H1 (cell line): ENCODE measurements at regions not wholly inside any gene's neighbourhood (a gene's known extent, or its start where the extent isn't known, plus 50 kb on each side); places are given as distances from the start of the nearest gene placed in this dataset.

Experiments used
- CHD2 ChIP-seq: IDR thresholded peaks from 2 replicates; pipeline ENCODE4 v1.6.1; 2012; ENCODE audit warnings: low read length, improper control_type of control experiment
- CTBP2 ChIP-seq: IDR thresholded peaks from 2 replicates; pipeline ENCODE4 v1.7.0; 2011; ENCODE audit warnings: borderline replicate concordance, mild to moderate bottlenecking, moderate library complexity, mixed read lengths, low read length; ENCODE audit not compliant: insufficient read depth, insufficient read length

DNA sequence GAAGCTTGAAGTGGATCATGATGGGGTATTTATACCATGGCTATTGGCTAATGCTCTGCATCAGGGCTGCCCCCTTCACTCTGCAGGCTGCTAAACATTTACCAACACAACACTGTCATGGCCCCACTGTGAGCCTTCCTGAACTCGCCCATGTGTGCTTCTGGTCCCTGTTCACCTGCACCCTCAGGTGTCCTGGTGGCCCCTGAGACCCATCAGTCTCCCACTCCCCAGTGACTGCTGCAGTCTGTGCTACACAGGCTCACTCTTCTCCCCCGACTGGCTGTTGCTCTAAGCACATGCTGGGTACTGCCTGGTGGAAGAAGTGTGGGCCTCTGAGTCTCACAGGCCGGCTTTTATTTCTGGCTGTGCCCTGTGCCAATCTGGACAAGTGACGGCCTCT is 183.0 kb upstream of the HS6ST1 start (continued):
- TF ChIP-seq CTBP2, result no peak
- TF ChIP-seq CHD2, result no peak
